Skin of body (tissue), 1 donor: ENCODE measurements at regions not wholly inside any gene's neighbourhood (a gene's known extent, or its start where the extent isn't known, plus 50 kb on each side); places are given as distances from the start of the nearest gene placed in this dataset.

Experiments
- DNase-seq: peaks from one replicate; lab custom pipeline; 2025; lab: John Stamatoyannopoulos, UW

DNA sequence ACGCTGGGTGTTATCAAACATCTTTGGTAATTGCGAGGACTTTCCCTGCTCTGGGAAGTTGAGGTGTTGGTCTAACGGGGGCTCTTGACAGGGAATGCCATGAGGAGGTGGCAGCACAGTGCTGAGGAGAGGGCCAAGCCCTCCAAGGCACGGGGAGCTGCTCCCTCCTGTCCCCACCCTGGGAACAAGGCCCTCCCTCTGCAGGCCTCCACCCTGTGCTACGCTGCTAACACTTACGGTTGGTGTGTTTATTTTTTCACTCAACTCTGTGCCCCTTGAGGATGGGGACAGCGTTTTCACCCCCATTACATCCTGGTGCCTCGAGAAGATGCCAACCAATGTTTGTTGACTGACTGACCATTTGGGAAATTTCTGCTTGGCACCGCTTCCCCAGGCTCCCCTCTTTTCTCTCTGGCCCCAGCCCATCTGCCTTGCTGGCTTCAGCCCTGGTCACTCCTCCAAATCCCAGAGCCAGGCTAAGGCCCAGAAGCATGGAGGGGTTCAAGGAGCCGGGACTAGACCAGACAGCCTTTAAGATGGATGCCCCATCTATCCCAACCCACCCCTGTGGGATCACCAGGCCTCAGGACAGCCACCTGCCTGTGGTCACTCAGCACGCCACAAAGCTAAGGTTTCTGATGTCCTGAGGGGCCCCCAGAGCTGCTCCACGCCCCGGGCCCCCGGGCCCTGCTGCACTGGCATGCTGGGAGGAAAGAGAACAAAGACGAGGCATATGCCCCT is 125.7 kb downstream of the BARX1 start:
- no peak for DNase-seq

DNA sequence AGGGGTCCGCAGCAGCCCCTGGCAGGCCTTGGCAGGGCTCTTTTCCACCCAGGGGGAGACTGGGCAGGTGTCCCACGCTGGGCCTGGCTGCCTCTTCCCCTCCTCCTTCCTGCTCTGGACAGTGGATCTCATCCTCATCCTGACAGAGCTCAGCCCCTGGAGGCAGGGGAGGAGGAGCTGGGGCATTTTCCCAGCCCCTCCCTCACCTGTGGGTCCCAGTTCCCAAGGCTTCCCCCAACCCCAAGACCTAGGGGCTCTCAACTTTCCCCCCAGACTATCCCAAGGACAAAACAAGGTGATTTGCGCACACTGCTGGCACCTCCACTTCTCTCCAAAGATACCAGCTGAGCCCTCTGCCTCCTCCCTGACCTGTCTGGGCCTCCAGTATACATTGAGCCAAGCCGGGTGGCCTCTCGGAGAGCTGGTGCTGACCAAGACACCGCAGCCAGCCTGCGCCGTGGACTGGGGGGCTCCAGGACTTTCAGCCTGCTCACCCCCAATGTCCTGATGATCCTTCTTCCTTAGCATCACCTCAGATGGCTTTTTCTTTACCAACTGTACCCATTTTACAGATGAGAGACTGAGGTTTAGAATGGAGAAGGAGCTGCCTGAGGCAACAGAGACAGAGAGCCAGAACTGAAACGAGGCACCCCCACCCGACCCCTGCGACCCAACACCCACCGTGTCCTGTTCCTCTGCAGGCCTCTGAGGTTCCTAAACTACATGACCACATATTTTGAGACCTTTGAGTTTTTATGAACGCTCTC is 126.6 kb downstream of the BARX1 start:
- no peak for DNase-seq

DNA sequence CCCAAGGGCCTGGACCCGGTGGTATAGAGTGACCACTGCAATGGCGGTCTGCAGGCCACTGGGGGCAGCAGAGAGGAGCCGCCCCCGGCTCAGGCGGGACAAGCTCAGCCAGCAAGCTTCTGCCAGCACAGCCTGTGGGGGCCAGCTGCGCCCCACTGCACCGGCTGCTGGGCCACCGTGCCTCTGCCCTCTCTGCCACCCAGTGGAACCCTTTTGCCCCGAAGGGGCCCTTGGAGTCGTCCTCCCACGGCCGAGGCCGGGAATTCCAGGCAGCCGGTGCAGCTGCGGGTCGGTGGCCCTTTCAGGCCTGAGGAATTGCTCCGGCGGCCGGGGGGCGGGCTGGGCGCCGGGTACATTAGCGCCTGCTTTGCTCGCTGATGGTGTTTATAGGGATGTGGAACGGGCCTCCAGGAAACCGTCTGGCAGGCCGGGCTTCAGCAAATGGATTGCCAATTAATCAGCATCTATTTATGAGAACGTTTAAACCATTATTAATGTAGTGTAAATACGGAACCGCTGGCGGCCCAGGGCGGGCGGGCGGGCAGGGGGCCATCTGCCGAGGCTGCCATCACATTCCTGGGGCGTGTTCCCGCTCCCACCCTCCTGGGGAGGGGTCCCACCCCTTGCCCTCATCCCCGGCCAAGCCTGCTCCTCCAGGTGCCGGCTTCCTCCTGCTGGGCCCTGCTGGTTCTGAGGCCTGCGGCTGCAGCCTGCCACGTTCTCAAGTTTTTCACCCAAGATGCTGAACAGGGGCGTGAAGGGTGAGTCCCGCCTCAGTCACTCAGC is 127.4 kb downstream of the BARX1 start:
- no peak for DNase-seq

DNA sequence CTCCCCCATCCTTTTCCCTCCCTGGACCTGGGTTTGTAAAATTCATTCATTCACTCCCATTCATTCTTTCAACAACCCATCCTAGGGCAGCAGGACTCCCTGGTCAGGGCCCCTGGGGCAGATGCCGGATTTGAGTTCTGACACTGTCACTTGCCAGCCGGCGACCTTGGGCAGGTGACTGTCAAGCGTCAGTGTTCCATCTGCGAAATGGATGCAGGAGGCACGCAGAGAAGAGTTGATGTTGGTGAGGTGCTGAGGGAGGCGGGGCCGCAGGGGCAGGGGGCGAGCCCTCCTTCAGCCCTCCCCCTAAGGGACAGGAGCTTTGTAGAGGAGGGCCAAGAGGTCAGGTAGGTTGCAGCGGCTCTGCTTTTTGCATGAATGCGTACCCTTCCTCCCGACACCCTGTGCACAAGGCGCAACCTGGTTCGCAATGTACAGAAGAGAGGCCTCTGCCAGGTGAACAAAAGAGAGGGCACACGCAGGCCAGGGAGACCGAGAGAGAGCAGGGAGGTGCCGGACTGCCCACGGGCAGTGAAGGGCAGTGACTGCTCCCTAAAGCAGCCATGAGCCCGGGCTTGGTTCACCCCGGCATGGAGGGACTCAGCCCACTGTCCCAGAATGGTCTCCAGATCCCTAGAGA is 128.1 kb downstream of the BARX1 start:
- DNase-seq = no peak

DNA sequence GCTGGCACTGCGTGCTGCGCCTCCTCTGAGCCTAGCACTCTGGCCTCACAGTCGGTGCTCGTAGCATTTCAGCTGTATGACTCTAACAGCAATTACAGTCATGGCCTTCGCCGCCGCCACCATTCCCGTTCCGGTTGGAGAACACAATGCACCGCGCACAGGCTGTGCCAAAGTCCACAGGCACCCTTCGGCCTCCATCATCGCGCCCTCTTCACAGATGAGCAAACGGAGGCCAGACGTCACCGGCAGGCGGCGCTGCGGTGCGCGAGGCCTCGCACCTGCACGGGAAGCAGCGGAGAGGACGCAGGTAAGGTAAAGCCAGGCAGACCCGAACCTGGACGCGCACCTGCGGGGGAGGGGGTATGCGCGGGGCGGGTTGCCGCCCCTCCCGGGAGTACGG is 128.9 kb downstream of the BARX1 start:
- no peak for DNase-seq

DNA sequence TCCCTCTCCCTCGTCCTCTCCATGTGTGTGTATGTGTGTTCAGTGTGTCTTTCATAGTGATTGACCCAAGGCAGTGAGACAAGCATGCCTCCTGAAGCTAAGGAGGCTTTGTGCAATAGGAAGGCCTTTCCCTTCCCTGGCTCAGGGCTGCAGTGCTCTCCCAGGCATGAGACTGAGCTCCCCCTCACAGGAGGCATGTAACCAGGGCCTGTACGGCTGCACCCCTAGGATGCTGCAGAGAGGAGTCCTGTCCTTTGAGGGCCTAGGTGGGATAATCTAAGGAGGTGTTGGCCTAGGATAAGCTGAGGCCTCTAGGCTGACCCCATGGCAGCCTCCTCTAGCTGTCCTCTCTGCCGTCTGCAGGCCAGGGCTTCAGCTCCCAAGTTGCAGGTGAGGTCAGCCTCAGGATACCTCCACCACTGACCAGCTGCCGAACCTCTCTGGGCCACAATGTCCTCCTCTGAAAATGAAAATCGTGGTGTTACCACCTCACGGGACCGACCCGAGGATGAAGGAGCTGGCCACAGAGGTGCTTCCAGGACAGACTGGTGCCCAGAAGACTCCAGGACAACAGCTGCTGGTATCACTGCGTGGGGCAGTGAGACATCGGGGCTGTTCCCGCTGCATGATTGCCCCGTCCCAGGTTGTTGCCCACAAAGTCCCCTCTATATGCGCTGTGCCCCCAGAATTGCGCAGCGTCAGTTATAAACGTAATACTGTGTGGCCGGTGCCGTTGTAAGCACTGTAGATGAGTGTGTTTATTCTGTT is 129.6 kb downstream of the BARX1 start:
- DNase-seq = no peak

DNA sequence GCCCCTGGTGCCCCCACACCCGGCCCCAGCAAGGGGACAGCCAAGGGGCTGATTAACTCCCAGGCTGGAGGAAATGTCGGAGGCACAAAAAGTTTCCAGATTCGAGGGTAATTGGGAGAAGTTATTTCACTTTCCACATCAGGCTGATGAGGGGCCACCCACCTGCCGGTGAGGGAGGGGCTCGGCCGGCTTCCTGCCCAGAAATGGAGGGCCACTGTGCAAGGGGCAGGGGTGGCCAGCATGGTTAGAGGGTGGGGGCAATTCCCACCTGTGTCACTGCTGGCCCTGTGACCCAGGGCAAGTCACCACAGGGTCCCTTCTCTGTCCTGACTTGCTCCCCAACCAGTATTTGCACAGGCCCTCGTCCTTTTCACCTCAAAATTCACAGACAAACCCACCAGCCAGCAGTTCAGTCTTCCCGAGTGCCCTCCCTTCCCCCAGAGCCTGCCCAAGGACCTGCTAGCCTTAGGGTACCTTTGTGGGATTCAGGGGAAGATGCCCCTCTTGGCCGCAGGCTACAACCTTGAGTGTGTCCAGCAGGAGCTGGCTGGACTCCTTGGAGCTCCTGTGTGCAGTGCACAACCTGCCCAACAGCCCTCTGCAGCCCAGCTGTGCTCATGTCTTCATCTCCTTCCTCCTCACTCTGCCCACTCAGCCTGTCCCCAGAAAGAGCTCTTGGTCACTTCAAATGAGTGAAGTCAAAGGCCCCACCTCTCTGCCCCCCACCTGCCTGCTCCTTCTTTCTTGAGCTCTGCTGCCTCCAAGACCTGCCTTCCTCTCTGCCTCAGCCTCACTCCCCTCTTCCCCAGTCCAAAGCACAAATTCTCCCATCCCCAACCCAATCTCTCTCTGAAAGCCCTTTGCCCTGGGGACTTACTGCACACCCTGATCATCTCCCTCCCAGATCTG is 130.5 kb downstream of the BARX1 start:
- DNase-seq = no peak

DNA sequence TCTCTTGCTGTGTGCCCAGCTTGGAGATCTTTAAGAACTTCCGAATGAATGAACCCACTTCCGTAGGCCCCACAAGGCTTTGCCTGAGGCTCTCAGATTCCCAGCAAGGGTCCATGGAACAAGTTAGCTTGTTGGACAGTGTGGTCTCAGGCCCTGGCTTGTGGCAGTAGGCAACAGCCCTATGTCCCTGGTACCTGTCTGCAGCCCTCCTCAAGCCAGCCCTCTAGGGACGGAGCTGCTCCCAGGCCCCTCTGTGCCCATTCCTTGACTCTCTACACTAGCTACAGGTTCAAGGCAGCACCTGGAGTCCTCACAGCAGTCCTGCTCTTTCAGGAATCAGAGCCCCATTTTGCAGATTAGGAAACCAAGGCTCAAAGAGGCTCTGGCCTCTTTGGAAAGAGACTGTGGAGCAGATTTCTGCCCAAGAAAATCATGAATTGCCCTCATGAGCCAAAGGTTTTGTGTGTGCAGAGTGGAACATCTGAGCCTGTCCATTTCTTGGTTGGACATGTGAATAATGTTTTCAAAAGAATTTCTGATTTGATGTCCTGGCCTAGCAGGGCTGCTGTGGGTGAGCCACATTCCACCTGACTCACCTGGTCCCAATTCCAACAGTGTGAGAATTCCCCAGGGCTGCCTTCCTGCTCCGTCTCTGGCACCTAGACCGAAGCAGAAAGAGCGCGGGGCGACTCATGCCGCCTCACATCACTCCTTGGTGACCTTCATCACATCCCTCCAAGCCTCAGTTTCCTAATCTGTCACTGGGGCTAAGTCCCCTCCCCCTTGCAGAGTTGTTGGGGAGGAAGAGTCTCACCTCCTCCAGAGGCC is 131.7 kb downstream of the BARX1 start:
- no peak for DNase-seq

DNA sequence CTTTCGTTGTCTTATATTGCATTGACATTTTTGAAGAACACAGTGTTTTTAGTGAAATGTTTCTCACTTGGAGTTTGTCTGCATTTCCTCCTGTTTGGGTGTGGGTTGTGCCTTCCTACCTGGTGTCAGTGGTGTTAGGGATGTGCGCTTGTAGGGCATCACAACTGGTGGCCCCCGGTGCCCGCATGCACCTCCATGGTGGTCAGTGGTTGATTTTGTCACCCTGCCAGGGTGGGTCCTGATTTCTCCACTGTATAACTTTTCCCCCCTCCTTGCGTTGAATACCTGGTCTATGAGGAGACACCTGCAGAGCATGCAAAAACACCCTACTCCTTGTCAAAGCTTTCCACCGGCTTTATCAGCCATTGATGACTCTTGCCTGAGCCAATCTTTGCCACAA is 132.9 kb downstream of the BARX1 start:
- DNase-seq = no peak

DNA sequence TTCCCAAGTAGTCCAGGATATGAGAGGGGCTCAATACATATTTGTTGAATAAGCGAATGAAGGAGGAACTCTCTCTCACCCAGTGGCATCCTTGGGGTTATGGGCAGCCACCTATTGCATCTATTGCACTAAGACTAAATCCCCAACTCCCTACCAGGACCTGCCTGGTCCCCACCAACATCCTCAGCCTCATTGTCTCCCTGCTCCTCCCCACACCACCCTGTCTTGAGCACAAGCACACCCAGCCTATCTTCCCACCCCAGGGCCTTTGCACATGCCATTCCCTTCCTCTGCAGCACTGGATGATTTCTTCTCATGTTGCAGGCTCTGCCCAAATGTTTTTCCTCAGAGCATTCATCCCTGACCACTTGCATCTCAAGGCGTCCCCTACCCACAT is 133.8 kb downstream of the BARX1 start:
- no peak for DNase-seq

DNA sequence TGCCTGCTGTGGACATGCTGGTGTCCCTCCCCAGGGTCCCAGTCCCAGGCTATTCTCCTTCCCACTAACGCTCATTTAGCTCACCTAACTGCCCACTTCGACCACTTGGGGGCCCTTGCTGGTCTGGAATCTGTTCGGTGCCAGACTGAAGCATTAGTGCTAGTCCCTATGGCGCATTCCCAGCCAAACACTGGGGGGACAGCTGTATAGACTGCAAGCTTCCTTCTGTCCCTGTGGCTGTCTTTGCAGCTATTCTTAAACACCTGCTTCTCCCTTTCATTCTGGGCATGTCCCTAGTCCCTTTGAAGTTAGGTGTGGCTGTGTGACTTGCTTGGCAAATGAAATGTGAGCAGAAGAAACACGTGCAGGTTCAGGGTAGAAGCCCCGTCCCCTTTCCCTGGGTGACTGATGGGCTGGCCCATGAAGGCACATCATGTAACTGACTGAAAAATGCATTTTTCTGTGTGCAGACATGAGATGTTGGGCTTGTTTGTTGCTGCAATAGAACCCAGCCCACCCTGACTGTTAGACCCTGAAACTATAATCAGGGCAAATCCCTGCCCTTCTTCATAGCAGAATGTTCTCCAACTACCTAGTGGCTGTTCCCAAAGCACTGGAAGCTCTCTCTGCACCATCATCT is 134.4 kb downstream of the BARX1 start:
- DNase-seq = no peak

DNA sequence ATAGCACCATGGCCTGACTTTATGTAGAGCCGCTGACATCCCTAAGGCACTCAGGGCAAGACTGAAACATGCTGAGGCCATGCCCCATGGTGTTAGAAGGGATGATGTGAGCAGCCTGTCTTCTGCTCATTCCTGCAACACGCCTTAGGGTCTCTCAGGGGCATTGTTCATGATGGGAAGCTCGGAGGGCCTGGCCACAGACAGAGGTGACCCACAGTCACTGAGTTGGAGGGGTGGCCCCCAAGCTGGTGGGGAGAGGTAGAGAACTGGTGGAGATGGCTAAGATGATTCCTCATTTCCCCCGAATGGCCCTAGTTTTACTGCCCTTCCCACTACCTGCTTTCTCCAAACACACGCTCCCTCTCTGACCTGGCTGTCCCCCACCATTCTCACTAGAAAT is 135.2 kb downstream of the BARX1 start:
- DNase-seq = no peak

DNA sequence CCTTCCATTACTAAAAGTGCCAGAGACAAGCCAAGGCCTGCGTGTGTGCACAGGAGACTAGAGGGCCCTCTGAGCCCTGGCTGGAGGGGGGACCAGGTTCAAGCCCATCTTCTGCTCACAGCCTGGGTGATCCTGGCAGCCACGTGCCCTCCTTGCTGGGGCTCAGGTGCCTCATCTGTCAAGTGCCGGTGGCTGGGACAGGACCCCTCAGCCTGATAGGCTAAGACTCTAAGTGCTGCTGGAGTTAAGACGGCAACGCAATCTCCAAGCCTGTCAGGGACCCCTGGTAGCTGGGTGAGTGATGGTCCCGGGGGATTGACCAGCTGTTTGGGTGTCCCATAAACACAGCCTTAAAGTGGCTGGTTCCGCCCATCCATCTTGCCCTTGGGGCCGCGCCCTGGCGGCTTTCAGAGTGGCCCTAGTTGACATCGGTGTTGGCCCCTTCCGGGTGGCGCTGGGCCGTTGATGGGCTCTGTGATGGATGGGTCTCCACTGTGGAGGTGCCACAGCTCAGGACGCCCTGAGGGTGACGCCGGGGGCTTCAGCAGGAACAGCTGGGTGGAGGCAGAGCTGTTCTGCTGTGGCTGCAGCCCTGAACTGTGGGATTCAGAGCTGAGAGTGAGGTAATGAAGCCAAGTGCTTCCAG is 136.2 kb downstream of the BARX1 start:
- DNase-seq = no peak

DNA sequence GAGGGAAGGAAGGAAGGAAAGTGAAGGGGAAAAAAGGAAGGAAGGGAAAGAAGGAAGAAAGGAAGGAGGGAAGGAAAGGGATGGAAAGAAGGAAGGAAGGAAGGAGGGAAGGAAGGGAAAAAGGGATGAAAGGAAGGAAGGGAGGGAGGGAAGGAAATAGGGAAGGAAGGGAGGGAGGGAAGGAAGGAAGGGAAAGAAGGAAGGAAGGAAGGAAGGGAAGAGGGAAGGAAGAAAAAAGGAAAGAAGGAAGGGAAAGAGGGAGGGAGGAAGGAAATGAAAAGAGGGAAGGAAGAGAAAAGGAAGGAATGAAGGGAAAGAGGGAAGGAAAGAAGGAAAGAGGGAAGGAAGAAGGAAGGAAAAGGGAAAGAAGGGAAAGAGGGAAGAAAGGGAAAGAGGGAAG is 136.9 kb downstream of the BARX1 start:
- DNase-seq = no peak

DNA sequence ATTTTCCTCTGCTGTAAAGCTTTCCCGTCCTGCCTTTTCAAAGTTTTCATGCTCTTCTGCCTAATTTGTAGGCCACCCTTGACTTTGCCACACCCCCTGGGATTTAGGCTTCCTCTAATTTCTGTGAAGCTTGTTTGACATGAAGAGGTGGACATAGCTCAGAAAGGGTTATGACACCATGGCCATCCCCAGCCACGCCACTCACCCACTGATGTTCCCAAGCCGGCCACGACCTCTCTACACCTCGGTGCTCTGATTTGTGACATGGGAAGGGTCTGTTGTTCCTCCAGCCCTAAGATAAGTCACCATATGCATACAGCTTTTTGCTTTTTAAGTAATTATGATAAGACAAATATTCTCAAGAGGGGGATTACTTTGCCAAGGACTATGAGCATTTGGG is 139.5 kb downstream of the BARX1 start:
- no peak for DNase-seq

DNA sequence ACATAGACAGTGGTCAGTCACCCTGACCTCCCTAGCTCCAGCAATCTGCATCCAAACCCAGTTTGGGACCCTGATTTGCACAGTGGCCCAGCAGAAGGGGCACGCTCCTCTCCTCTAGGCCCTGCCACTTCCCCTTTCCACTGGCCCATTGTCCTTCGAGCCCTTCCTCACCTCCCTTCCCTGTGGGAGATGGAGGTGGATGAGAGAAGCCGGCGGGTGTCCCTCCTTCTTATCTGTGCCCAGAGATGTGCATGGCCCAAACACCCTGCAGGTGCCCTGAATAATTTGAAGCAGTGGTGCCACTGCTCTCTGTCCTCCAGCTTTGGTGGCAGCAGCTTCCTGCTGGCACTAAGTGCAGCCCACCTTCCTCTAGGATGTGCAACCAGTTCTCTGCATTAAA is 140.0 kb downstream of the BARX1 start:
- DNase-seq = no peak

DNA sequence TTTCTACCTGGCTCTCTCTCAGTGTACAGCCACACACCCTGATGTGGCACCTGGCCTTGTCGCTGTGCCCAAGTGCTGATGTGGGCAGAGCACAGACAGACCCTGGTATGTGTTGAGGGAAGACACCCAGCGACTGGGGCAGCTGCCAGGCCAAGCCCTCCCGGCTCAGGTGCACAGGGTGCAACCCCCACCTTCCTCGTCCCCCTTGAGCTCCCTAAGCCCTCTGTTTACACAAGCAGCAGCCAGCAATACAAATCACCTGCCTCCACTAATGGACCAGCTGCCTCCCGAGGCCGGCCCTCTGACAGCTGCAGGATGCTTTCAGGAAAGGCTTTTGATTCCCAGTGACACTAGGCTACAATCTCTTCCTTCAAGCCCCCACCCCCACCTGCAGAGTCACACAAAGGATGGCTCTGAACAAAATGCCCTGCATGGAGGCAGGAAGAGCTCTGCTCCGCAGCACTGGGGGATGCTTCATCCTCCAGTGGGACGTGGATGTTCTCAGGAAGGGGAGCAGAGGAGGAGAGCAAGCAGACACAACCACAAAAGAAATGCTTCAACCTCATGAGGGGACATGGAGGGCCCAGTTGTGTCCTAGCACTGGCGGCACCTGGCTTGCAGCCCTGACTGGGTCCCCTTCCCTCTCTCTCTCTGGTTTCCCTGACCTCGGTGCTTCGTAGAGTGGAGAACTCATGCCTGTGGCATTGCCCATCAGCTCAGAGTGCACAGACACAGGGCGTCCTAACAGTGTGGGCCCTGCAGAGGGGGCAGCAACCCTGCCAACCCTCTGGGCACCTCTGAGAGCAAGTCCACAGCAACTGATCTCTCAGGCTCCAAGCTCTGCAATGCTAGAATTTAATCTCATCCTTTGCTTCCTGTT is 140.8 kb downstream of the BARX1 start:
- no peak for DNase-seq
